AG04449 (cell line): ENCODE measurements at regions not wholly inside any gene's neighbourhood (a gene's known extent, or its start where the extent isn't known, plus 50 kb on each side); places are given as distances from the start of the nearest gene placed in this dataset.

Experiments
- CTCF ChIA-PET: fragments of 350-600 bp; formaldehyde crosslinking; extraction: SDS; loops from one replicate; lab custom pipeline; 2021; ENCODE audit warnings: antibody characterized with exemption; lab: Yijun Ruan, JAX
- POLR2A ChIA-PET: fragments of 400-600, 350-600 bp; formaldehyde crosslinking; extraction: SDS; loops from one replicate; lab custom pipeline; 2020; ENCODE audit warnings: antibody characterized with exemption, inconsistent platforms; lab: Yijun Ruan, JAX
- DNase-seq: peaks from one replicate; pipeline ENCODE4 v3.0.0-alpha.2; 2010; ENCODE audit warnings: low read depth, low spot score
- H3K4me3 ChIP-seq: 2 replicates; pipeline ENCODE4 v1.5.1; 2011; ENCODE audit warnings: low read depth, mild to moderate bottlenecking, control low read depth, low read length
- TF ChIP-seq, protein P1 (sequence below): IDR thresholded peaks from one replicate; pipeline ENCODE4 v1.5.1; 2011; ENCODE audit warnings: mild to moderate bottlenecking, moderate library complexity, low read length, control low read depth, inconsistent platforms; ENCODE audit not compliant: insufficient read depth; ENCODE audit errors: missing control alignments

GRCh38 chr2:187915810-187916209 is 361.6 kb upstream of the TFPI start:
- POLR2A ChIA-PET = no interaction called here
- DNase-seq = no peak
- no peak overlapping the region for H3K4me3 ChIP-seq
- TF ChIP-seq, protein P1, sequence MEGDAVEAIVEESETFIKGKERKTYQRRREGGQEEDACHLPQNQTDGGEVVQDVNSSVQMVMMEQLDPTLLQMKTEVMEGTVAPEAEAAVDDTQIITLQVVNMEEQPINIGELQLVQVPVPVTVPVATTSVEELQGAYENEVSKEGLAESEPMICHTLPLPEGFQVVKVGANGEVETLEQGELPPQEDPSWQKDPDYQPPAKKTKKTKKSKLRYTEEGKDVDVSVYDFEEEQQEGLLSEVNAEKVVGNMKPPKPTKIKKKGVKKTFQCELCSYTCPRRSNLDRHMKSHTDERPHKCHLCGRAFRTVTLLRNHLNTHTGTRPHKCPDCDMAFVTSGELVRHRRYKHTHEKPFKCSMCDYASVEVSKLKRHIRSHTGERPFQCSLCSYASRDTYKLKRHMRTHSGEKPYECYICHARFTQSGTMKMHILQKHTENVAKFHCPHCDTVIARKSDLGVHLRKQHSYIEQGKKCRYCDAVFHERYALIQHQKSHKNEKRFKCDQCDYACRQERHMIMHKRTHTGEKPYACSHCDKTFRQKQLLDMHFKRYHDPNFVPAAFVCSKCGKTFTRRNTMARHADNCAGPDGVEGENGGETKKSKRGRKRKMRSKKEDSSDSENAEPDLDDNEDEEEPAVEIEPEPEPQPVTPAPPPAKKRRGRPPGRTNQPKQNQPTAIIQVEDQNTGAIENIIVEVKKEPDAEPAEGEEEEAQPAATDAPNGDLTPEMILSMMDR = no peak
- CTCF ChIA-PET = no interaction called here

GRCh38 chr2:187916799-187917198 is 362.6 kb upstream of the TFPI start:
- no peak overlapping the region for H3K4me3 ChIP-seq
- POLR2A ChIA-PET = no interaction called here
- TF ChIP-seq, protein P1 = no peak
- no peak for DNase-seq
- CTCF ChIA-PET = no interaction called here

DNA sequence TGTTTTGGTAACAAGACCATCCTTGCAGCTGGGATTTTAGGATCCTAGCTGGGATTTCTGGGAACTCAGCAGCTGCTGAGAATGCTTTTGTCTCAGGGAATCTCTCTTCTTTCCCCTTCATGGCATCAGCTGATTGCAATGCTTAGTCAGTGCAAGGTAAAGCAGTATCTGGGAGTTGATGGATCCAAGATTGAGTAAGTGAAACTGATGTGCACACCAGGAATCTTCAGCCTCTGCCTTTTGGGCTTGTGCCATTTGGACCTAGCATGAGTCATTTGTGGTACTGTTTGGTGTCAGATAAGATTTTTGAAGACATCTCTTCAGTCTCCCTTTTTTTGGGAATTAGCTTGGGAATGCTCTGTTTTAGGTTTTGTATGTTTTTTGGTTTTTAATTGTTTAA is 363.3 kb upstream of the TFPI start:
- TF ChIP-seq, protein P1 = no peak
- no peak for DNase-seq
- ChIA-PET POLR2A (no interaction called here), CTCF (interaction anchor here (1.1 kb wide), 1 partner anchor 13 kb away, joined by 3 read pairs; no protein-coding TSS in a partner anchor)
- no peak overlapping the region for H3K4me3 ChIP-seq

GRCh38 chr2:187918996-187919821 is 365.0 kb upstream of the TFPI start:
- TF ChIP-seq, protein P1 = no peak
- ChIA-PET CTCF (no interaction called here), POLR2A (no interaction called here)
- no peak for DNase-seq
- no peak overlapping the region for H3K4me3 ChIP-seq

DNA sequence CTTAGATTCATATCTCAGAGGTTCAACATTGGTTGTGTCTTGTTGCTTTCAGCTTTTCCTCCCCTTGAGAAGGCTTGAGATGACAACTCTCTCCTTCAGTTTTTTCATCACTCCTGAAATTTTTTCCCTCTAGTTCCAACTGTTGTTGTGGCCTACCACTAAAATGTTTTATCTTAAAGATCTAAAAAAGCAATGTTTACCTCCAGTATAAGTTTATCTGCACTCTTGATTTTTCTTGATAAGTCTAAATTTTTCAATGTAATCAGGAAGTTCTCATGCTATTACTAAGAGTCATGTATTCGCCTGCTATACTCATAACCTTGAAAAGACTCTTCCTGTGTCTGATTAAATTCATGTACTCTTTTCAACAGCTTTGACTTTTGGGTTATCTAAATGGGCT is 366.3 kb upstream of the TFPI start:
- POLR2A ChIA-PET = no interaction called here
- CTCF ChIA-PET = no interaction called here
- H3K4me3 ChIP-seq = no peak overlapping the region
- TF ChIP-seq, protein P1 = no peak
- no peak for DNase-seq

DNA sequence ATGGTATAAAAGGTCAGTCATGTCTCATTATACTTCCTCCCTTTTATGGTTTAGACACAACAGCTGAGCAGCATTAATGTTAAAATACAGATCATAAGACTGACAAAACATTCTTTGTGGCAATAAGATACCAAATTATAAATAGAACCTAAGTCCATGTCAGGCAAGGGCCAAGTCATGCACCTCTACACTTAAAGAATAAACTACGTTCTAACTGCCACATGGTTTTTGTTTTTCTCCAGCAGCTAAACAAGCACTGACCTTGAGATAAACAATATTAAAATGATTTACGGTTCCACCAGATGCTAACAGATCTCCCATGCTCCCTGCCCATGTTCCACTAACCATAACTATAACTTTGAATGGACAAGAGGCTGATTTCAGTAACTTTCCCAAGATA is 368.6 kb upstream of the TFPI start:
- DNase-seq = no peak
- ChIA-PET CTCF (no interaction called here), POLR2A (no interaction called here)
- H3K4me3 ChIP-seq = no peak overlapping the region
- TF ChIP-seq, protein P1 = no peak
